Activated CD8-positive, alpha-beta T cell treated with anti-CD3 and anti-CD28 coated beads for 36 hours (primary cell): ENCODE measurements at regions not wholly inside any gene's neighbourhood (a gene's known extent, or its start where the extent isn't known, plus 50 kb on each side); places are given as distances from the start of the nearest gene placed in this dataset.

Experiments
- ATAC-seq: fragments of 200-7000 bp; cut with Tn5 transposase; one replicate; pipeline ENCODE4 v1.10.0; 2021; ENCODE audit warnings: mild to moderate bottlenecking, moderate library complexity
- CTCF ChIA-PET: fragments of 350-600 bp; sonication (Branson Sonifier 250); formaldehyde crosslinking; loops from one replicate; lab custom pipeline; 2021; ENCODE audit warnings: antibody characterized with exemption; lab: Charles Lee
- POLR2A ChIA-PET: fragments of 350-600 bp; sonication (Branson Sonifier 250); formaldehyde crosslinking; loops from one replicate; lab custom pipeline; 2021; ENCODE audit warnings: antibody characterized with exemption; lab: Charles Lee
- DNase-seq: peaks from one replicate; pipeline ENCODE4 v3.0.0-alpha.2; 2020
- H3K27ac Mint-ChIP-seq: one replicate; pipeline ENCODE4 v1.8.0; 2021; ENCODE audit warnings: mild to moderate bottlenecking, mixed read lengths
- H3K27me3 Mint-ChIP-seq: one replicate; pipeline ENCODE4 v1.8.0; 2021; ENCODE audit warnings: mixed read lengths
- H3K36me3 Mint-ChIP-seq: one replicate; pipeline ENCODE4 v1.8.0; 2021; ENCODE audit warnings: low read depth, mixed read lengths
- H3K4me1 Mint-ChIP-seq: one replicate; pipeline ENCODE4 v1.8.0; 2021; ENCODE audit warnings: low read depth, mixed read lengths
- H3K4me3 Mint-ChIP-seq: one replicate; pipeline ENCODE4 v1.8.0; 2021; ENCODE audit warnings: mild to moderate bottlenecking, moderate library complexity, mixed read lengths
- H3K9me3 Mint-ChIP-seq: one replicate; pipeline ENCODE4 v1.8.0; 2021; ENCODE audit warnings: mixed read lengths
- CTCF ChIP-seq: fragments of 200-600 bp; IDR thresholded peaks from one replicate; pipeline ENCODE4 v1.8.0; 2022; ENCODE audit warnings: antibody characterized with exemption, mild to moderate bottlenecking
- intact Hi-C: fragments of 100-400 bp; cut with micrococcal nuclease; formaldehyde crosslinking; loops from one replicate; pipeline ENCODE4 v1.10.0; 2022

GRCh38 chr1:81577004-81577697 is 223.6 kb upstream of the ADGRL2 start:
- intact Hi-C loops = no loop called here
- DNase-seq (no peak), ATAC-seq (no peak)
- H3K36me3 Mint-ChIP-seq = no peaks in the 10 kb centered on the region
- TF ChIP-seq CTCF = no peak
- H3K9me3 Mint-ChIP-seq = no peaks in the 10 kb centered on the region
- H3K27me3 Mint-ChIP-seq = no peaks in the 10 kb centered on the region
- no peak overlapping the region for H3K4me3 Mint-ChIP-seq
- CTCF ChIA-PET = no interaction called here
- no peaks in the 10 kb centered on the region for H3K4me1 Mint-ChIP-seq
- H3K27ac Mint-ChIP-seq = no peak overlapping the region
- POLR2A ChIA-PET = no interaction called here

- no peaks in the 10 kb centered on the region for H3K9me3 Mint-ChIP-seq
- H3K4me1 Mint-ChIP-seq = no peaks in the 10 kb centered on the region
- no peak for DNase-seq
- H3K27ac Mint-ChIP-seq = no peak overlapping the region
- H3K27me3 Mint-ChIP-seq = no peaks in the 10 kb centered on the region
- intact Hi-C loops = no loop called here
- ATAC-seq = no peak
- POLR2A ChIA-PET = no interaction called here
- H3K4me3 Mint-ChIP-seq = no peak overlapping the region
- CTCF ChIA-PET = no interaction called here
- TF ChIP-seq CTCF = no peak
- no peaks in the 10 kb centered on the region for H3K36me3 Mint-ChIP-seq
Measured at GRCh38 chr1:81574408-81574807, 226.3 kb upstream of the ADGRL2 start.

- no peak for TF ChIP-seq CTCF
- no peaks in the 10 kb centered on the region for H3K9me3 Mint-ChIP-seq
- no peak overlapping the region for H3K4me3 Mint-ChIP-seq
- ATAC-seq (no peak), DNase-seq (no peak)
- no peaks in the 10 kb centered on the region for H3K4me1 Mint-ChIP-seq
- intact Hi-C loops = no loop called here
- no peaks in the 10 kb centered on the region for H3K27me3 Mint-ChIP-seq
- ChIA-PET POLR2A (no interaction called here), CTCF (no interaction called here)
- no peak overlapping the region for H3K27ac Mint-ChIP-seq
- H3K36me3 Mint-ChIP-seq = no peaks in the 10 kb centered on the region
Measured at GRCh38 chr1:81573458-81573857, 227.3 kb upstream of the ADGRL2 start.

- Mint-ChIP-seq H3K27ac (no peak overlapping the region), H3K4me3 (no peak overlapping the region), H3K4me1 (no peaks in the 10 kb centered on the region), H3K27me3 (no peaks in the 10 kb centered on the region), H3K36me3 (no peaks in the 10 kb centered on the region), H3K9me3 (no peaks in the 10 kb centered on the region)
- TF ChIP-seq CTCF = no peak
- CTCF ChIA-PET = no interaction called here
- POLR2A ChIA-PET = no interaction called here
- ATAC-seq = no peak
- no peak for DNase-seq
- intact Hi-C loops = no loop called here
Measured at GRCh38 chr1:81571946-81572345, 228.8 kb upstream of the ADGRL2 start.

- ChIA-PET POLR2A (no interaction called here), CTCF (no interaction called here)
- Mint-ChIP-seq H3K9me3 (no peaks in the 10 kb centered on the region), H3K4me1 (no peaks in the 10 kb centered on the region), H3K27me3 (no peaks in the 10 kb centered on the region), H3K36me3 (no peaks in the 10 kb centered on the region), H3K27ac (no peak overlapping the region), H3K4me3 (no peak overlapping the region)
- TF ChIP-seq CTCF = no peak
- DNase-seq = no peak
- intact Hi-C loops = no loop called here
- ATAC-seq = no peak
Measured at GRCh38 chr1:81569761-81570160, 231.0 kb upstream of the ADGRL2 start.
